ENCODE measurements at regions not wholly inside any gene's neighbourhood (a gene's known extent, or its start where the extent isn't known, plus 50 kb on each side); places are given as distances from the start of the nearest gene placed in this dataset.

DNA sequence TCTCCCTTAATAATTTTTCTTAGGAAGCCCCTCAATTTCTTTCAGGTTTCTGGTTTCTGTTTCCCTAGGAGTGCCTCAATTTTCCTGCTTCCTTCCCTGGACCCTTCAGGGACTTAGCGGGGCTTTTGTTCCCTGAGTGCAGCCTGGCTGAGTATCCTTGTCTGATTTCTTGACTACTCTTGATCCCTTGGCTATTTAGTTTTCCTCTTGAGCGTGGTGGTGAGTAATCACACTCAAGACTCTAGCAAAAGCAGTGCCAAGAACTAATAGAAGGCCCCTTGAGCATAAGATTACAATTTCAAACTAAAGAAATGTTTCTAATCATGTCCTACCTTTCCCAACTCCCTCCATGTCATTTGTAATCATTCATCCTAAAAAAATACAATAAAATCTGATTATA lies 94.3 kb upstream of the C3orf80 start:
- intact Hi-C loops (cut with DNase I) = no loop called here
- no peaks in the 10 kb centered on the region for H3K27me3 ChIP-seq (ENCODE audit: low read depth)
- peak; percentile 71 to 90 for ATAC-seq
- DNase-seq = no peak
- H3K4me3 ChIP-seq = no peak overlapping the region
- H3K27ac ChIP-seq = peak overlapping the region; percentile 8
- no peaks in the 10 kb centered on the region for H3K9me3 ChIP-seq
- no peaks in the 10 kb centered on the region for H3K36me3 ChIP-seq
- H3K4me1 ChIP-seq = peaks cover 27% of the 10 kb centered on the region
- no peak for TF ChIP-seq CTCF (IDR thresholded peaks at IDR 0.05)

- intact Hi-C loops (cut with DNase I) = no loop called here
- DNase-seq = no peak
- Histone ChIP-seq H3K36me3 (no peaks in the 10 kb centered on the region), H3K27ac (no peak overlapping the region), H3K4me3 (no peak overlapping the region), H3K9me3 (no peaks in the 10 kb centered on the region), H3K27me3 (ENCODE audit: low read depth) (no peaks in the 10 kb centered on the region), H3K4me1 (peaks cover 23% of the 10 kb centered on the region)
- ATAC-seq = no peak
- TF ChIP-seq CTCF (IDR thresholded peaks at IDR 0.05) = no peak
Measured at GRCh38 chr3:160132226-160132625, 93.0 kb upstream of the C3orf80 start.

- Histone ChIP-seq H3K27ac (no peak overlapping the region), H3K27me3 (ENCODE audit: low read depth) (no peaks in the 10 kb centered on the region), H3K9me3 (no peaks in the 10 kb centered on the region), H3K4me3 (no peak overlapping the region), H3K36me3 (no peaks in the 10 kb centered on the region), H3K4me1 (peaks cover 23% of the 10 kb centered on the region)
- intact Hi-C loops (cut with DNase I) = no loop called here
- peak; percentile 8 for TF ChIP-seq CTCF (IDR thresholded peaks at IDR 0.05)
- no peak for DNase-seq
- ATAC-seq = peak in 1 of 2 donors; percentile 18
Measured at GRCh38 chr3:160133757-160134156, 91.5 kb upstream of the C3orf80 start.

GRCh38 chr3:160134454-160134853 lies 90.8 kb upstream of the C3orf80 start:
- intact Hi-C loops (cut with DNase I) = no loop called here
- ATAC-seq (peak in 1 of 2 donors; percentile 14), DNase-seq (no peak)
- no peaks in the 10 kb centered on the region for H3K36me3 ChIP-seq
- H3K27ac ChIP-seq = no peak overlapping the region
- H3K27me3 ChIP-seq (ENCODE audit: low read depth) = no peaks in the 10 kb centered on the region
- H3K9me3 ChIP-seq = no peaks in the 10 kb centered on the region
- no peak for TF ChIP-seq CTCF (IDR thresholded peaks at IDR 0.05)
- H3K4me1 ChIP-seq = peaks cover 20% of the 10 kb centered on the region
- H3K4me3 ChIP-seq = no peak overlapping the region

DNA sequence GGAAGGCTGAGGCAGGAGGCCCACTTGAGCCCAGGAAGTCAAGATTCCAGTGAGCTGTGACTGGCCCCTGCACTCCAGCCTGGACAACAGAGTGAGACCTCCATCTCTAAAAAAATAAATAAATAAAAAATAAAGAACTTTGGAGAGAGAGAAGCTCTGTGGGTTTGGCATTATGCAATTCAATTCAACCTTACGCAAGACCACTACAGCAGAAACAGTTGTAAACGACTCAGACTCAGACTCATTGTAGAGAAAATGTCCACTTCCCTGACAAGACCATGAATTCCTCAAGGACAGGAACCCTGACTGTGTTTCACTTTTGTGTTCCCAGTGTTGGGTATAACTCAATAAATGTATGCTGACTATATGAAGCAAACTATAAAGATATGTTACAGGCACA lies 90.3 kb upstream of the C3orf80 start:
- peaks cover 14% of the 10 kb centered on the region for H3K4me1 ChIP-seq
- no peak overlapping the region for H3K4me3 ChIP-seq
- no peak overlapping the region for H3K27ac ChIP-seq
- no peaks in the 10 kb centered on the region for H3K36me3 ChIP-seq
- DNase-seq = no peak
- intact Hi-C loops (cut with DNase I) = no loop called here
- H3K27me3 ChIP-seq (ENCODE audit: low read depth) = no peaks in the 10 kb centered on the region
- ATAC-seq = peak; percentile 56 to 63
- no peaks in the 10 kb centered on the region for H3K9me3 ChIP-seq
- no peak for TF ChIP-seq CTCF (IDR thresholded peaks at IDR 0.05)

DNA sequence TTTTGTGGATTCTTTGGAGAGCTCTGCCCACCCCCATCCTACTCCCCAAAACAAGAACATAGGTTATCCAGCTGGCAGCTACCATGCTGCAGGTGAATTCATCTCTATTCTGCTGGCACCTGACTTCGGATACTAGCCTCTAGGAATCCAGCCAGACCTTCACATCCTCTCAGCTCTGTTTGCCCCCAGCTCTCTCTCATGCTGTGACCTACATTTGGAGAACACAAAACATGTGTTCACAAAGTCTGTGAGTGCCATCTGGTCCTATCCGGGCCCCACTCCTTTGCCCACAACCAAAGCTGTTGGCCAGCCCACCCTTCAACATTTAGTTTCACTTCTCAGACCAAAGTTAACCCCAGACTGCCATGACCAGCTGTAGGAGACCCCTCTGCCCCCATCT lies 89.4 kb upstream of the C3orf80 start:
- intact Hi-C loops (cut with DNase I) = no loop called here
- no peaks in the 10 kb centered on the region for H3K36me3 ChIP-seq
- H3K27ac ChIP-seq = no peak overlapping the region
- no peak for TF ChIP-seq CTCF (IDR thresholded peaks at IDR 0.05)
- DNase-seq (no peak), ATAC-seq (no peak)
- H3K9me3 ChIP-seq = no peaks in the 10 kb centered on the region
- H3K4me1 ChIP-seq = peaks cover 6% of the 10 kb centered on the region
- no peak overlapping the region for H3K4me3 ChIP-seq
- no peaks in the 10 kb centered on the region for H3K27me3 ChIP-seq (ENCODE audit: low read depth)

Measured in lower lobe of right lung (tissue), 2 donors.